Keratinocyte (primary cell): ENCODE measurements at regions not wholly inside any gene's neighbourhood (a gene's known extent, or its start where the extent isn't known, plus 50 kb on each side); places are given as distances from the start of the nearest gene placed in this dataset.

Experiments
- DNase-seq: peaks from one replicate; pipeline ENCODE4 v3.0.0-alpha.2; 2011; ENCODE audit warnings: low read depth, missing footprints, low spot score
- FAIRE-seq: peaks from 2 replicates; lab custom pipeline; 2011; peaks lifted over from hg19 to GRCh38; lab: Jason Lieb, UNC
- H2AFZ ChIP-seq: 2 replicates; pipeline ENCODE4 v1.6.0; 2012; ENCODE audit warnings: low read length, control low read depth, inconsistent platforms; ENCODE audit not compliant: control insufficient read depth
- H3K27ac ChIP-seq: 2 replicates; pipeline ENCODE4 v1.5.1; 2011; ENCODE audit warnings: low read length; ENCODE audit not compliant: control insufficient read depth, insufficient read depth
- H3K27me3 ChIP-seq: 3 replicates; pipeline ENCODE4 v1.6.0; 2011; ENCODE audit warnings: low read length; ENCODE audit not compliant: control insufficient read depth, insufficient read depth; ENCODE audit errors: extremely low read depth
- H3K36me3 ChIP-seq, 2 experiments: 2 replicates in 1 of 2; 3 replicates in 1 of 2; pipeline ENCODE4 v1.5.1; 2011; ENCODE audit warnings: low read length in 2 of 2, mild to moderate bottlenecking in 1 of 2; ENCODE audit not compliant: control insufficient read depth in 2 of 2, insufficient read depth in 2 of 2; ENCODE audit errors: extremely low read depth in 1 of 2
- H3K4me1 ChIP-seq: 3 replicates; pipeline ENCODE4 v1.5.1; 2011; ENCODE audit warnings: low read length; ENCODE audit not compliant: control insufficient read depth, insufficient read depth; ENCODE audit errors: extremely low read depth
- H3K4me2 ChIP-seq: 3 replicates; pipeline ENCODE4 v1.6.0; 2011; ENCODE audit warnings: low read depth, low read length; ENCODE audit not compliant: control insufficient read depth, insufficient read depth; ENCODE audit errors: extremely low read depth
- H3K4me3 ChIP-seq, 3 experiments: fragments of 200-600 bp in 1 of 3; sonication (generic) in 1 of 3; 2 replicates in 2 of 3; 3 replicates in 1 of 3; pipeline ENCODE4 v1.5.1; 2011 to 2016; ENCODE audit warnings: low read length in 3 of 3, mild to moderate bottlenecking in 3 of 3, control low read depth in 2 of 3, inconsistent platforms in 1 of 3, low read depth in 1 of 3, mixed read lengths in 1 of 3, mixed run types in 1 of 3, moderate library complexity in 1 of 3; ENCODE audit not compliant: control insufficient read depth in 2 of 3, insufficient read depth in 2 of 3; ENCODE audit errors: extremely low read depth in 1 of 3
- H3K79me2 ChIP-seq: 2 replicates; pipeline ENCODE4 v1.6.0; 2012; ENCODE audit warnings: low read length; ENCODE audit not compliant: control insufficient read depth, insufficient read depth
- H3K9ac ChIP-seq: 3 replicates; pipeline ENCODE4 v1.6.0; 2011; ENCODE audit warnings: low read length; ENCODE audit not compliant: control insufficient read depth, insufficient read depth; ENCODE audit errors: extremely low read depth
- H3K9me1 ChIP-seq: 3 replicates; pipeline ENCODE4 v1.6.0; 2011; ENCODE audit warnings: low read length; ENCODE audit not compliant: control insufficient read depth, insufficient read depth; ENCODE audit errors: extremely low read depth
- H3K9me3 ChIP-seq: 2 replicates; pipeline ENCODE4 v1.5.1; 2012; ENCODE audit warnings: low read depth, low read length; ENCODE audit not compliant: control insufficient read depth
- H4K20me1 ChIP-seq: 3 replicates; pipeline ENCODE4 v1.6.0; 2011; ENCODE audit warnings: low read length; ENCODE audit not compliant: control insufficient read depth, insufficient read depth; ENCODE audit errors: extremely low read depth
- EZH2 ChIP-seq: IDR thresholded peaks from one replicate; pipeline ENCODE4 v1.6.1; 2012; ENCODE audit warnings: inconsistent platforms, mild to moderate bottlenecking, low read length, moderate library complexity
- dilution Hi-C: fragments of 300-500 bp; cut with MboI; formaldehyde crosslinking; loops from one replicate; pipeline ENCODE4 v1.7.0; 2020; ENCODE audit warnings: low sequenced_read_pairs; ENCODE audit not compliant: extremely low pct_ligation_motif_present
- TF ChIP-seq, protein P1 (sequence below), 3 experiments: IDR thresholded peaks in 1 of 3; conservative IDR thresholded peaks in 1 of 3; optimal IDR thresholded peaks in 1 of 3; 2 replicates in 2 of 3; 3 replicates in 1 of 3; pipeline versions ENCODE3 to v1.5.1; 2011; ENCODE audit warnings: low read length in 3 of 3, mild to moderate bottlenecking in 3 of 3, moderate library complexity in 2 of 3, control low read depth in 1 of 3, inconsistent platforms in 1 of 3; ENCODE audit not compliant: insufficient read depth in 2 of 3; ENCODE audit errors: extremely low read depth in 1 of 3

DNA sequence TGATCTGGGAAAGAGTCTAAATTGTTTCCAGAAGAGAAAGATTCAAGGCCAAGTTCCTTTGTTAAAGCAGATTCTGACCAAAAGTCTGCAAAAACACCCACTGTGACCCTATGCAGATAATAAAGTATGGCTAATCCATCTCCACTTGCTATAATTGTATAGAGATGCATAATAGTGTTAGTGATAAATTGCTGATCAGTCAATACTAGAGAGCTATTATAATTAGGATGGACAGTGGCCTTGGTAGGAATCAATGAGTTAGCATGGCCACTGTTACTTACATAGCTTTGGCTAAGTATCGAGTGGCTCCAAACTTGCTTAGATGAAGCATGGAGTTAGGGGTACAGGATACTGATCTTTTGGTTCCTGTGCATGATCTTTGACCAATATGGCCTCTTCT lies 683.4 kb upstream of the MEF2C start:
- no peaks in the 10 kb centered on the region for H3K4me1 ChIP-seq
- dilution Hi-C loops: no loop called here
- H3K9me3 ChIP-seq: no peaks in the 10 kb centered on the region
- H3K27ac ChIP-seq: no peak overlapping the region
- DNase-seq: no peak
- no peaks in the 10 kb centered on the region for H3K36me3 ChIP-seq
- no peaks in the 10 kb centered on the region for H3K9me1 ChIP-seq
- H3K27me3 ChIP-seq: no peaks in the 10 kb centered on the region
- FAIRE-seq: no peak
- no peak overlapping the region for H3K4me3 ChIP-seq
- H3K4me2 ChIP-seq: no peak overlapping the region
- TF ChIP-seq, protein P1, sequence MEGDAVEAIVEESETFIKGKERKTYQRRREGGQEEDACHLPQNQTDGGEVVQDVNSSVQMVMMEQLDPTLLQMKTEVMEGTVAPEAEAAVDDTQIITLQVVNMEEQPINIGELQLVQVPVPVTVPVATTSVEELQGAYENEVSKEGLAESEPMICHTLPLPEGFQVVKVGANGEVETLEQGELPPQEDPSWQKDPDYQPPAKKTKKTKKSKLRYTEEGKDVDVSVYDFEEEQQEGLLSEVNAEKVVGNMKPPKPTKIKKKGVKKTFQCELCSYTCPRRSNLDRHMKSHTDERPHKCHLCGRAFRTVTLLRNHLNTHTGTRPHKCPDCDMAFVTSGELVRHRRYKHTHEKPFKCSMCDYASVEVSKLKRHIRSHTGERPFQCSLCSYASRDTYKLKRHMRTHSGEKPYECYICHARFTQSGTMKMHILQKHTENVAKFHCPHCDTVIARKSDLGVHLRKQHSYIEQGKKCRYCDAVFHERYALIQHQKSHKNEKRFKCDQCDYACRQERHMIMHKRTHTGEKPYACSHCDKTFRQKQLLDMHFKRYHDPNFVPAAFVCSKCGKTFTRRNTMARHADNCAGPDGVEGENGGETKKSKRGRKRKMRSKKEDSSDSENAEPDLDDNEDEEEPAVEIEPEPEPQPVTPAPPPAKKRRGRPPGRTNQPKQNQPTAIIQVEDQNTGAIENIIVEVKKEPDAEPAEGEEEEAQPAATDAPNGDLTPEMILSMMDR (optimal IDR thresholded peaks at IDR 0.05 in 1 of 3, IDR thresholded peaks at IDR 0.05 in 1 of 3, conservative IDR thresholded peaks at IDR 0.05 in 1 of 3; ENCODE audit: extremely low read depth in 1 of 3, insufficient read depth in 2 of 3, low read length in 3 of 3): no peak
- TF ChIP-seq EZH2: no peak
- no peak overlapping the region for H2AFZ ChIP-seq
- H4K20me1 ChIP-seq: no peaks in the 10 kb centered on the region
- no peaks in the 10 kb centered on the region for H3K79me2 ChIP-seq
- no peak overlapping the region for H3K9ac ChIP-seq

DNA sequence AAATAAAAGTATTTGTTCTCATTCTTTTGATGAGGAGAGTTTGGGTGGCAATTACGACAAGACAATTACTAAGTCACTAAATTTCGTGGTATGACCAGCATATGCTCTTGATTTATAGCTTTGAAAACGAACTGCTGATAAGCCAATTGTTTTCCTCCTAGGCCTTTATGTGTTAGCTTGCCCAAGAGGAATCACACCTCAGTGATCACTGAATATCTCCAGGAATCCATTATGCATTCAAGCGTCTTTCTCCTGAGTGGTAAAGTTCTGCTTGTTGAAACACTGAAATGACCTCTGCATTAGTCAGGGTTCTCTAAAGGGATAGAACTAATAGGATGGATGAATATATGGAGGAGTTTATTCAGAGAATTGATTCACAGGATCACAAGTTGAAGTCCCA lies 677.7 kb upstream of the MEF2C start:
- Histone ChIP-seq H3K9ac (no peak overlapping the region), H3K79me2 (no peaks in the 10 kb centered on the region), H3K4me1 (peaks cover 6% of the 10 kb centered on the region), H3K36me3 (no peaks in the 10 kb centered on the region), H3K9me1 (no peaks in the 10 kb centered on the region), H3K27me3 (no peaks in the 10 kb centered on the region), H3K27ac (no peak overlapping the region), H3K4me2 (no peak overlapping the region), H3K9me3 (no peaks in the 10 kb centered on the region), H4K20me1 (no peaks in the 10 kb centered on the region), H3K4me3 (no peak overlapping the region), H2AFZ (no peak overlapping the region)
- TF ChIP-seq EZH2: no peak
- peak; percentile 23 for FAIRE-seq
- dilution Hi-C loops: no loop called here
- DNase-seq: no peak

- no peaks in the 10 kb centered on the region for H3K27me3 ChIP-seq
- TF ChIP-seq, protein P1 (optimal IDR thresholded peaks at IDR 0.05 in 1 of 3, IDR thresholded peaks at IDR 0.05 in 1 of 3, conservative IDR thresholded peaks at IDR 0.05 in 1 of 3; ENCODE audit: extremely low read depth in 1 of 3, insufficient read depth in 2 of 3, low read length in 3 of 3): no peak
- no peak for TF ChIP-seq EZH2
- FAIRE-seq (peak; percentile 98), DNase-seq (peak; percentile 19)
- H3K36me3 ChIP-seq: no peaks in the 10 kb centered on the region
- no peaks in the 10 kb centered on the region for H3K9me1 ChIP-seq
- H3K4me3 ChIP-seq: no peak overlapping the region
- H3K9ac ChIP-seq: no peak overlapping the region
- no peaks in the 10 kb centered on the region for H3K79me2 ChIP-seq
- H3K27ac ChIP-seq: no peak overlapping the region
- no peak overlapping the region for H3K4me2 ChIP-seq
- H3K9me3 ChIP-seq: no peaks in the 10 kb centered on the region
- H3K4me1 ChIP-seq: peaks cover 6% of the 10 kb centered on the region
- H2AFZ ChIP-seq: no peak overlapping the region
- dilution Hi-C loops: no loop called here
- no peaks in the 10 kb centered on the region for H4K20me1 ChIP-seq
These were observed 673.4 kb upstream of the MEF2C start for GRCh38 chr5:89556215-89556913.
